ENCODE measurements at regions not wholly inside any gene's neighbourhood (a gene's known extent, or its start where the extent isn't known, plus 50 kb on each side); places are given as distances from the start of the nearest gene placed in this dataset.

GRCh38 chr2:12120281-12121150, 374.1 kb downstream of the LPIN1 start:
- TF ChIP-seq POLR2A (IDR thresholded peaks at IDR 0.05; ENCODE audit: low read depth, low read length) (no peak), POLR2AphosphoS5 (IDR thresholded peaks at IDR 0.05; ENCODE audit: low read depth, low read length) (no peak)
